ENCODE measurements at regions not wholly inside any gene's neighbourhood (a gene's known extent, or its start where the extent isn't known, plus 50 kb on each side); places are given as distances from the start of the nearest gene placed in this dataset.
"Not testable (repeated sequence)": the region's sequence is repeated elsewhere in the genome, so short reads cannot be mapped to it uniquely, and the experiment has no call there.

DNA sequence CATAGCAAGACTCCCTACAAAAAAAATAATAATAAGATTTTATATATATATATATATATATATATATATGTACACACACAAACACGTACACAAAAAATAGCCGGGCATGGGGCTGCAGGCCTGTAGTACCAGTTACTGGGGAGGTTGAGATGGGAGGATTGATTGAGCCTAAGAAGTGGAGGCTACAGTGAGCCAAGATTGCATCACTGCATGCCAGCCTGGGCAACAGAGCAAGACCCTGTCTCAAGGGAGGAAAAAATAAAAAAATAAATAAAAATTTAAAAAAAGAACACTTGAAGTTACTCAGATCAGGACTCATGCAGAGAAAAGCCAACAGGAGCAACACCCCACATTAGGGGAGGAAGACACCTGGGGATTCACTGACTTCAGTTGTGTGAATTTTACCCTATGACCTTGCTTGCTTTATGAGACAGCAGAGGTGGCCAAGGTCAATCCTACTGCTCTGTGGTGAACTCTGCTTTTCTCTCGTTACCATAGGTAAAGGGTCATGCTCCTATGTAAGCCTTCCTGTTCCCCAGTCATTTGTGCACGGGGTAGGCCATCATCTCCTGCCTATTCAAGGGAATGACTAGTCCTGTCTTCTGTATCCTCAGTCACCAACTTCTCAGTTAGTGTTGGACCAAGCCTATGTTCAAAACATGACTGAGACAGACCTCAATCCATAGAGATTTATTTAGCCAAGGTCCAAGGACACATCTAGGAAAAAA is 1119.8 kb upstream of the TMEM132C start:
- no peak for DNase-seq

- no peak for DNase-seq
These were observed 1119.2 kb upstream of the TMEM132C start for GRCh38 chr12:127147724-127148123.

- DNase-seq = no peak
These were observed 1118.7 kb upstream of the TMEM132C start for GRCh38 chr12:127148318-127148717.

DNA sequence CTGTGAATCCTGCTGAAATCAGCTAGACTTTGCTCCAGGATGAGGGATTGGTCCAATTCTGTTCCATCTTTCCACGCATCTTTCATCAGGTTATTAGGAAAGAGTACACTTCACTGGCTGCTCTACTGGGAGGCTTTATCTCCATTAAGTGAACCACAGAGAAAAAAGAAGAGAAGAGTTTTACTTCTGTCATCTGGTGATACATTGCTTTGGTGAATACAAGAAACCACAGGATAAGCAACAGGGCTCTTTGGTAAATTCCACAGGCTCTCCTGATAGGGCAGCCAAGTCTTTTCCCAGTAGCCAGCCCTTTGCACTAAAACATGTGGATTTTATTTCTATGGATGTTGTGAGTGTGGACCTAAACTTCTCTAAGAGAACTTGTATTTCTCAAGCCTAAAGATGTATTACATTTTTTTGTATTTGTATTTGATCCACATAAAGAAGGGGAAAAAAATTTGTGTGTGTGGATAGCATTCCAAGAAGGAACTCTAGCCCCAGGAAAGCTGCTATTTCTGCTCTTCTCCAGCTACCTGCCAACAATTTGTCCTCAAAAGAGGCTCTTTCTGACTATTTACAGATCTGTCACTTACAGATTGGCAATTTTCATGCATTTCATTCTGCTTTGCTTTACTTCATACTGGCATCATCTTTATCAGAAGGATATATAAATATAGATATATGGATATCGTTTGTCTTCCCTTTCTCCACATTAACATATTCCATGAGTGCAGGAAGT is 1117.6 kb upstream of the TMEM132C start:
- no peak for DNase-seq

DNA sequence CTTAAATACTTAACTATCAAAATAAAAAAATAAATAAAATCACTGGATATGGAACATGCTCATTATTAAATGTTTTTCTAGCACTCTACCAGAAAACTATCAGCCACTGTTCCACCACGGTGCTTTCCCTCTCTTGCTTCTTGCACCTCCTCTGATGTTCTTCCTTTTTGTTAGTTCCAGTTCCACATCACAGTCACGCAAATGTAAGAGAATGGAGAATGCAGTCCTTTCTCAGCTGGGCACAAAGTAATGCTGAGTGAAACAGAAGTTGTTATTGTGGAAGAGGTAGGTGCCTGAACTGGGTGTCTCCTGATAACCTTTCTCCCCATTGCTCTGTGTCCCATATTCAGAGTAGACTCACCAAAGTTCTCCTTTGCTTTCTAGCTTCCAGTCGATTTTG is 1116.9 kb upstream of the TMEM132C start:
- DNase-seq = no peak

DNA sequence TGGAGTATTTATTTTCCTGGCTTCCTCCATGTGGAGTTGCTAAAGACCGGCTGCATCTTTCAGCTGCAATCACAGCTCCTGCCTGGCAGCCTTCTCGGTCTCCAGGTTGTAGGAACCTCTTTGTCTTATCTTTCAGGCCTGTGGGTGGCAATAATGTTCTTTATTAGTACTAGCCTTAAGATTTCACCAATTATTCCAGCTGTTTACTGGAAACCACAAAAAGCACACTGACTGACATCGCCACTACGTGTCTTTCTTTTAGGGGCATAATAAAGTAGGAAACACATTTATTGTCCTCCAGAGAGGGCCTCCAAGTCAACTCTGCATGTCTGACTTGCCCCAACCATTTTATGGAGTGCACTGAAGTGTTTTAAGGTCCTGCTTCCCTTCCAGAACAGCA is 1116.5 kb upstream of the TMEM132C start:
- DNase-seq = no peak

- DNase-seq = no peak
These were observed 1116.0 kb upstream of the TMEM132C start for GRCh38 chr12:127150956-127151355.

GRCh38 chr12:127153996-127154395 is 1113.0 kb upstream of the TMEM132C start:
- DNase-seq = no peak

GRCh38 chr12:127154830-127155229 is 1112.1 kb upstream of the TMEM132C start:
- not testable (repeated sequence) for DNase-seq

- DNase-seq = not testable (repeated sequence)
These were observed 1110.9 kb upstream of the TMEM132C start for GRCh38 chr12:127155935-127156619.

- not testable (repeated sequence) for DNase-seq
These were observed 1109.2 kb upstream of the TMEM132C start for GRCh38 chr12:127157501-127158366.

DNA sequence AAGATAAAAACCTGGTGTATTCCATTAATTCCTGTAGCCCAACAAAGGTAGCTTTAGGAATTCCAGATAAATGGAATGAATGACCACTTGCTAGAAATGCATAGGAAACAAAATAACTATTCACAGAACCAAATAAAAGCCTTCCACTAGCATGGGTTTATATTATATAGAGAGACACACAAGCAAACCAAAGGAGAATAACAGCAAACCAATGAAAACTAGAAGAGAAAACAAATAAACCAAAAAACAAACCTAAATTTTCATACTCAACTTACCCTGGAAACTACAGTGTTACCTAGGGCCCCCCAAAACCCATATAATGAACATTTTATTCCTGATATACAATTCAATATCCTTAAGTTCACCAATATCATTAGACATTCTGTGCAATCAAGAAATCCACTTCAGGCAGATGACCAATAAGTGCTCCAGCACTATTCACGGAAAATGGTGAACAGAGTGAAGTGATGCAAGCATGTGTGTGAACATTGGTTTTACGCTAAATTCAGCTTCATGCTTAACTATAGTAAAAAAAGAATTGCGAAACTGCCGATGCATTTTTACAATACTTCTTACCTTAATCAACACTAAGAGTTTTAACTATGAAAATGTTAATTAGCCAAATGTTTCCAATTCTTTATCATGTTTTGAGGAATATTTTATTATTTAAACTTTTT is 1108.4 kb upstream of the TMEM132C start:
- DNase-seq = no peak

GRCh38 chr12:127161466-127161865 is 1105.5 kb upstream of the TMEM132C start:
- DNase-seq = no peak

GRCh38 chr12:127162307-127162706 is 1104.7 kb upstream of the TMEM132C start:
- no peak for DNase-seq

DNA sequence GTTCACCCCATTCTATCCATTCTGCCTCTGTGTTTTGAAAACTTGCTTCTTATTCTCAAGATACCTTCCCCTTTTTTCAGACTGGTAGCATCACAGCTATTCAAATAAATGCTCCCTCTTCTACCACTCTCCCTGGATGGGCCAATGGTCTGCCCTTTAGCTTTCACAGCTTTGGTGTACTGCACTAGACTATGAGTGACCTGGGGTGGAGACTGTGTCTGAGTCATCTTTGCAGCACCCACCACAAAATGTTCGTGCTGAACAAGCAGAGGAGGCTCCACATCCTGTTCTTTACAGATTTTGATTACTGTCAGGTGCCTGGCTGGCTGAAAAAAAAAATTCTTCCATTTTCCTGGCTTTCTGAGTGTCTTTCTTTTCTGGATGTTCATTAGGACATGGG is 1104.1 kb upstream of the TMEM132C start:
- peak in 4 of 56 donors; percentile 3 to 33 (median 4) for DNase-seq

DNA sequence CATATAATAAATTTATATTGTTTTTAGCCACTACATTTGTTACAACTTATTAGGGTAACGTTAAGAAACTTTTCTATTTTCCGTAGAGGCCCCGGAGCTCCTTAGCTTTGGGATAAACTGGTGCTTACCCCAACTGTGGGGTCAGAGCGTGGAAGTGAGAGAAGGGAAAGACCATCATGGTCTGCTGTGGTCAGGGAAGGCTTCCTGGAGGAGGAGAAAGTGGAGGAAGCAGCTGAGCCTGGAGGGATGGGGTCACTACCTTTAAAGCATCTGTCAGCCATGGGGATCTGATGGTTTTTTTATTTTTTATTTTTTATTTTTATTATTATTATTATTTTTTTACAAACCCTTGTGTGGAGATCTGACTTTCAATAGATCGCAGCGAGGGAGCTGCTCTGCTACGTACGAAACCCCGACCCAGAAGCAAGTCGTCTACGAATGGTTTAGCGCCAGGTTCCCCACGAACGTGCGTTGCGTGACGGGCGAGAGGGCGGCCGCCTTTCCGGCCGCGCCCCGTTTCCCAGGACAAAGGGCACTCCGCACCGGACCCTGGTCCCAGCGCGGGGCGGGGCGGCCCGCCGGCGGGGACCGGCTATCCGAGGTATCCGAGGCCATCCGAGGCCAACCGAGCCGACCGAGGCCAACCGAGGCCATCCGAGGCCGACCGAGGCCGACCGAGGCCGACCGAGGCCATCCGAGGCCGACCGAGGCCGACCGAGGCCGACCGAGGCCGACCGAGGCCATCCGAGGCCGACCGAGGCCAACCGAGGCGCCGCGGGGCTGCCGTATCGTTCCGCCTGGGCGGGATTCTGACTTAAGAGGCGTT is 1101.2 kb upstream of the TMEM132C start:
- peak in 54 of 56 donors; percentile 4 to 86 (median 70) for DNase-seq

- no peak for DNase-seq
These were observed 1097.4 kb upstream of the TMEM132C start for GRCh38 chr12:127169321-127170181.
